GM12878 (cell line): ENCODE measurements at regions not wholly inside any gene's neighbourhood (a gene's known extent, or its start where the extent isn't known, plus 50 kb on each side); places are given as distances from the start of the nearest gene placed in this dataset.

ENCODE experiments used
- ATAC-seq: fragments of 200-7000 bp; cut with Tn5 transposase; 3 replicates; pipeline ENCODE4 v1.9.1; 2020; ENCODE audit warnings: mild to moderate bottlenecking, moderate library complexity
- BruUV-seq: library from RNA; stranded (reverse); fragments of 400-500 nt; replicated peaks from 2 replicates; lab custom pipeline; 2021; lab: Mats Ljungman, UMichigan
- CTCF ChIA-PET: fragments of 300-600 bp; sonication (Branson Sonifier 250); formaldehyde crosslinking; extraction: SDS; loops from one replicate; lab custom pipeline; 2021; ENCODE audit warnings: inconsistent platforms; lab: Yijun Ruan, JAX
- POLR2A ChIA-PET: fragments of 350-600 bp; formaldehyde crosslinking; extraction: SDS; loops from one replicate; lab custom pipeline; 2021; ENCODE audit warnings: inconsistent platforms; lab: Charles Lee
- RAD21 ChIA-PET: fragments of 300-600 bp; sonication (Branson Sonifier 250); formaldehyde crosslinking; loops from one replicate; lab custom pipeline; 2023; ENCODE audit warnings: antibody characterized with exemption; ENCODE audit not compliant: unreplicated experiment; lab: Charles Lee
- SMC1A ChIA-PET: fragments of 300-600 bp; sonication (Branson Sonifier 250); formaldehyde crosslinking; loops from one replicate; lab custom pipeline; 2023; ENCODE audit not compliant: unreplicated experiment, uncharacterized antibody; lab: Charles Lee
- DNase-seq: peaks from one replicate; pipeline ENCODE4 v3.0.0-alpha.2; 2011; ENCODE audit warnings: low read depth, low spot score
- FAIRE-seq: peaks from 3 replicates; lab custom pipeline; 2011; peaks lifted over from hg19 to GRCh38; lab: Jason Lieb, UNC
- H2AFZ ChIP-seq: 2 replicates; pipeline ENCODE4 v1.6.0; 2011; ENCODE audit warnings: low read depth, low read length, control low read depth; ENCODE audit not compliant: control insufficient read depth
- H3K27ac ChIP-seq: 2 replicates; pipeline ENCODE4 v1.5.1; 2011; ENCODE audit warnings: control low read depth; ENCODE audit not compliant: control insufficient read depth, insufficient read depth
- H3K27me3 ChIP-seq, 2 experiments: replicated peaks in 1 of 2; 2 replicates each; pipeline versions ENCODE4 v1.6.0 to v1.6.1; 2011; ENCODE audit warnings: low read length in 1 of 2; ENCODE audit not compliant: control insufficient read depth in 2 of 2, insufficient read depth in 2 of 2
- H3K36me3 ChIP-seq, 2 experiments: 2 replicates each; pipeline ENCODE4 v1.5.1; 2011; ENCODE audit warnings: low read length in 1 of 2; ENCODE audit not compliant: control insufficient read depth in 2 of 2, insufficient read depth in 2 of 2
- H3K4me1 ChIP-seq: 2 replicates; pipeline ENCODE4 v1.6.1; 2011; ENCODE audit warnings: mild to moderate bottlenecking, low read length, moderate library complexity, mixed read lengths; ENCODE audit not compliant: control insufficient read depth, insufficient read depth
- H3K4me2 ChIP-seq: 2 replicates; pipeline ENCODE4 v1.6.0; 2011; ENCODE audit warnings: control low read depth; ENCODE audit not compliant: control insufficient read depth, insufficient read depth
- H3K4me3 ChIP-seq: fragments of 200-600 bp; sonication (generic); 2 replicates; pipeline ENCODE4 v1.5.1; 2016
- H3K79me2 ChIP-seq: 2 replicates; pipeline ENCODE4 v1.6.0; 2011; ENCODE audit warnings: low read length; ENCODE audit not compliant: control insufficient read depth, insufficient read depth
- H3K9ac ChIP-seq: 2 replicates; pipeline ENCODE4 v1.8.0; 2011; ENCODE audit warnings: low read length, control low read depth, mixed read lengths; ENCODE audit not compliant: control insufficient read depth, insufficient read depth
- H3K9me3 ChIP-seq: replicated peaks from 3 replicates; pipeline ENCODE4 v1.5.1; 2011; ENCODE audit warnings: mild to moderate bottlenecking, low read length; ENCODE audit not compliant: control insufficient read depth, insufficient read depth
- H4K20me1 ChIP-seq: 2 replicates; pipeline ENCODE4 v1.6.0; 2011; ENCODE audit not compliant: control insufficient read depth, insufficient read depth
- BCL3 ChIP-seq: IDR thresholded peaks from 2 replicates; pipeline ENCODE4 v1.6.1; 2011; ENCODE audit warnings: borderline replicate concordance, low read depth, mild to moderate bottlenecking, moderate library complexity, low read length; ENCODE audit not compliant: insufficient read depth, poor library complexity, severe bottlenecking
- NFYA ChIP-seq: IDR thresholded peaks from 2 replicates; pipeline ENCODE4 v1.6.1; 2011; ENCODE audit warnings: low read depth, mild to moderate bottlenecking, low read length, improper control_type of control experiment, borderline replicate concordance
- RFX5 ChIP-seq: IDR thresholded peaks from 2 replicates; pipeline ENCODE4 v1.6.1; 2011; ENCODE audit warnings: low read depth, low read length, improper control_type of control experiment
- YBX1 ChIP-seq: fragments of 450-650 bp; IDR thresholded peaks from 2 replicates; pipeline ENCODE4 v1.6.1; 2016; ENCODE audit warnings: antibody characterized with exemption
- ZBTB11 ChIP-seq: fragments of 450-650 bp; formaldehyde crosslinking; IDR thresholded peaks from 2 replicates; pipeline ENCODE4 v1.5.0; 2022; ENCODE audit warnings: mild to moderate bottlenecking, missing genetic modification characterization
- ZNF207 ChIP-seq: fragments of 450-650 bp; IDR thresholded peaks from 2 replicates; pipeline ENCODE4 v1.6.1; 2014; ENCODE audit warnings: antibody characterized with exemption, mild to moderate bottlenecking, borderline replicate concordance
- WGBS: methylation state at CpG from one replicate; pipeline ENCODE4 v1.1.6; 2016; ENCODE audit warnings: low lambda C conversion rate; ENCODE audit not compliant: insufficient replicate concordance, insufficient coverage; ENCODE audit errors: missing lambda C conversion rate; 5-methylcytosine and 5-hydroxymethylcytosine counted together
- in situ Hi-C: fragments of 300-500 bp; cut with MboI; formaldehyde crosslinking; loops from 9 replicates; pipeline ENCODE4 v1.14.3; 2018; ENCODE audit warnings: mixed read lengths
- intact Hi-C: fragments of 100-400 bp; cut with micrococcal nuclease; formaldehyde crosslinking; loops from one replicate; pipeline ENCODE4 v1.14.2; 2022; ENCODE audit not compliant: unreplicated experiment
- TF ChIP-seq, protein P1 (sequence below): IDR thresholded peaks from 2 replicates; pipeline ENCODE4 v1.6.1; 2011; ENCODE audit warnings: borderline replicate concordance, low read depth, mild to moderate bottlenecking, moderate library complexity, mixed read lengths, low read length; ENCODE audit not compliant: insufficient read depth; ENCODE audit errors: extremely low read length
- TF ChIP-seq, protein P2 (sequence below): IDR thresholded peaks from 2 replicates; pipeline ENCODE4 v1.6.1; 2011; ENCODE audit warnings: mild to moderate bottlenecking, low read depth, low read length, moderate library complexity; ENCODE audit not compliant: insufficient replicate concordance
- TF ChIP-seq, protein P3 (sequence below): fragments of 450-650 bp; formaldehyde crosslinking; IDR thresholded peaks from 2 replicates; pipeline ENCODE4 v1.4.0; 2022; ENCODE audit warnings: mild to moderate bottlenecking, moderate library complexity

DNA sequence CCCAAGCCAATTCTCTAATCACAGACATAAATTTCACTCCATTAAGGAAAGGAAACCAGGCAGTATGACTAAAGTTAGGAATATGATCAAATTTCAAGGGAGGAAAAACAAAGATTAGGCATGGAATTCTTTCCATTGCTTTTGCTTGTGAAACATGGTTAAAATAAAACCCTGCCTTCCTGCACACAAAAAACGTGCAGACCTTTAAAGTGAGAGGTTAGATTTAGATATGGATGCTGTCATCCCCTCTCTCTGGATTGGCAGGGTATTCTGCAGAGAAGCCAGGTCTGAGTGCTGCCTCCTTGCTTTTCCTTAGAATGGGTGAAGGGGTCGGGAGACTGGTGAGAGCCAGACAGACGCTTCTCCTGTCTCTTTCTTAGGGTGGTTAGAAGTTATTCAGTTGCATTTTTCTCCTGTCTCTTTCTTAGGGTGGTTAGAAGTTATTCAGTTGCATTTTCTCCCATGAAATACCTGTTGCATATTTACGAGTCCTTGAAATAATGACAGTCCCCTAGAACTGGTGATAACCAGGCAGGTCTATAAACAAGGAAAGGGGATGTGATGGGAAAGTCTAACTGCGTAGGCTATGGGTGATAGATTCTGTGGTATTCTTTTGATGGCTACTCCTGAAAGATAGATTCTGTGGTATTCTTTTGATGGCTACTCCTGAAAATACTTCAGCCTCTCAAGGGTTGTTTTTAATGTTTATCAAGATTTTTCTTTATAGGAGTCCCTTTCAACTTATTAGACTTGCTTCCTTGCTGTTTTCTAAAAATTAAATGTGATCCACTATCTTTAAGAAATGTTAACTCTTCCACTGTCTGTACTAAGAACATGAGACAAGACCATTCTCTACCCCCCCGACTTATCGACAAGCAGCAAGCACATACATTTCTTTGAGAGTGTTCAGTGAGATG, 163.6 kb downstream of the SPRY1 start (continued):
- TF ChIP-seq ZBTB11 (CRISPR knock-in tag) (no peak), ZNF207 (no peak)

DNA sequence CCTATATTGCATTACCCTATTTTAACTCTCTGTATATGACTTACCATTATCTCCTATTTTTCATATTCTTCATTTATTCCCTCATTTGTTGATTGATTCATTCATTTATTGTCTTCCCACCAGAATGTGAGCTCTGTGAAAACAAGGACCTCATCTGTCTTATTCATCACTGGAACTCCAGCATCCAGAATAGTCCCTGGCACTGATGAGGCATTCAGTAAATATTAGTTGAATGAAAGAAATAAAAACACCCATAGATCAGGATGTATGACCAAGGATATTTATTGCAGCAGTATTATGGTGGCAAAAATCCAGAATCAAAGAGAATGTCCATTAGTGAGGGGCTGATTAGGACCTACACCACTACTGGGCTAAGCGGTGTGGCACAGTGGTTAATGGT, 164.9 kb downstream of the SPRY1 start:
- no peaks in the 10 kb centered on the region for H3K79me2 ChIP-seq
- DNase-seq (no peak), ATAC-seq (no peak), FAIRE-seq (no peak)
- H2AFZ ChIP-seq: no peak overlapping the region
- RAD21 ChIA-PET: interaction anchor here (1.0 kb wide), 1 partner anchor 161 kb away, joined by 3 read pairs; no protein-coding TSS in a partner anchor
- no peaks in the 10 kb centered on the region for H3K36me3 ChIP-seq
- no peak overlapping the region for H3K4me3 ChIP-seq
- H3K27ac ChIP-seq: no peak overlapping the region
- intact Hi-C loops: loop anchor here (5.0 to 10.0 kb wide), 3 partner anchors 183 to 701 kb away; no protein-coding TSS in a partner anchor
- H3K9me3 ChIP-seq: no peaks in the 10 kb centered on the region
- CTCF ChIA-PET: no interaction called here
- SMC1A ChIA-PET: interaction anchor here (1.0 kb wide), 1 partner anchor 25 kb away, joined by 3 read pairs; no protein-coding TSS in a partner anchor
- no peaks in the 10 kb centered on the region for H4K20me1 ChIP-seq
- no peaks in the 10 kb centered on the region for H3K4me1 ChIP-seq
- POLR2A ChIA-PET: no interaction called here
- no peaks in the 10 kb centered on the region for H3K27me3 ChIP-seq
- H3K4me2 ChIP-seq: no peak overlapping the region
- in situ Hi-C loops: no loop called here
- 39% methylated on average over 1 of the region's 1 CpG for WGBS
- H3K9ac ChIP-seq: no peak overlapping the region
- BruUV-seq: no TSS peak
- no peak for TF ChIP-seq NFYA
- TF ChIP-seq, protein P1, sequence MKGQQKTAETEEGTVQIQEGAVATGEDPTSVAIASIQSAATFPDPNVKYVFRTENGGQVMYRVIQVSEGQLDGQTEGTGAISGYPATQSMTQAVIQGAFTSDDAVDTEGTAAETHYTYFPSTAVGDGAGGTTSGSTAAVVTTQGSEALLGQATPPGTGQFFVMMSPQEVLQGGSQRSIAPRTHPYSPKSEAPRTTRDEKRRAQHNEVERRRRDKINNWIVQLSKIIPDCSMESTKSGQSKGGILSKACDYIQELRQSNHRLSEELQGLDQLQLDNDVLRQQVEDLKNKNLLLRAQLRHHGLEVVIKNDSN: no peak
- TF ChIP-seq YBX1: no peak
- TF ChIP-seq, protein P2, sequence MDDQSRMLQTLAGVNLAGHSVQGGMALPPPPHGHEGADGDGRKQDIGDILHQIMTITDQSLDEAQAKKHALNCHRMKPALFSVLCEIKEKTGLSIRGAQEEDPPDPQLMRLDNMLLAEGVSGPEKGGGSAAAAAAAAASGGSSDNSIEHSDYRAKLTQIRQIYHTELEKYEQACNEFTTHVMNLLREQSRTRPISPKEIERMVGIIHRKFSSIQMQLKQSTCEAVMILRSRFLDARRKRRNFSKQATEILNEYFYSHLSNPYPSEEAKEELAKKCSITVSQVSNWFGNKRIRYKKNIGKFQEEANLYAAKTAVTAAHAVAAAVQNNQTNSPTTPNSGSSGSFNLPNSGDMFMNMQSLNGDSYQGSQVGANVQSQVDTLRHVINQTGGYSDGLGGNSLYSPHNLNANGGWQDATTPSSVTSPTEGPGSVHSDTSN: no peak
- no peak for TF ChIP-seq RFX5
- TF ChIP-seq BCL3: no peak
- TF ChIP-seq, protein P3, sequence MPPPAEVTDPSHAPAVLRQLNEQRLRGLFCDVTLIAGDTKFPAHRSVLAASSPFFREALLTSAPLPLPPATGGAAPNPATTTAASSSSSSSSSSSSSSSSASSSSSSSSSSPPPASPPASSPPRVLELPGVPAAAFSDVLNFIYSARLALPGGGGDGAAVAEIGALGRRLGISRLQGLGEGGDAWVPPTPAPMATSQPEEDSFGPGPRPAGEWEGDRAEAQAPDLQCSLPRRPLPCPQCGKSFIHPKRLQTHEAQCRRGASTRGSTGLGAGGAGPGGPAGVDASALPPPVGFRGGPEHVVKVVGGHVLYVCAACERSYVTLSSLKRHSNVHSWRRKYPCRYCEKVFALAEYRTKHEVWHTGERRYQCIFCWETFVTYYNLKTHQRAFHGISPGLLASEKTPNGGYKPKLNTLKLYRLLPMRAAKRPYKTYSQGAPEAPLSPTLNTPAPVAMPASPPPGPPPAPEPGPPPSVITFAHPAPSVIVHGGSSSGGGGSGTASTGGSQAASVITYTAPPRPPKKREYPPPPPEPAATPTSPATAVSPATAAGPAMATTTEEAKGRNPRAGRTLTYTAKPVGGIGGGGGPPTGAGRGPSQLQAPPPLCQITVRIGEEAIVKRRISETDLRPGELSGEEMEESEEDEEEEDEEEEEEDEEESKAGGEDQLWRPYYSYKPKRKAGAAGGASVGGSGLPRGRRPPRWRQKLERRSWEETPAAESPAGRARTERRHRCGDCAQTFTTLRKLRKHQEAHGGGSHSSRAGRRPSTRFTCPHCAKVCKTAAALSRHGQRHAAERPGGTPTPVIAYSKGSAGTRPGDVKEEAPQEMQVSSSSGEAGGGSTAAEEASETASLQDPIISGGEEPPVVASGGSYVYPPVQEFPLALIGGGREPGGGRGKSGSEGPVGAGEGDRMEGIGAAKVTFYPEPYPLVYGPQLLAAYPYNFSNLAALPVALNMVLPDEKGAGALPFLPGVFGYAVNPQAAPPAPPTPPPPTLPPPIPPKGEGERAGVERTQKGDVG (CRISPR knock-in tag): no peak
